DND-41 (cell line): ENCODE measurements at regions not wholly inside any gene's neighbourhood (a gene's known extent, or its start where the extent isn't known, plus 50 kb on each side); places are given as distances from the start of the nearest gene placed in this dataset.

Source experiments
- CTCF ChIP-seq: IDR thresholded peaks from 2 replicates; pipeline ENCODE4 v1.5.1; 2012; ENCODE audit warnings: borderline replicate concordance, low read length, moderate library complexity, mild to moderate bottlenecking; ENCODE audit not compliant: poor library complexity, severe bottlenecking; ENCODE audit errors: extremely low read depth
- EZH2 ChIP-seq: IDR thresholded peaks from 3 replicates; pipeline ENCODE4 v1.6.1; 2012; ENCODE audit warnings: borderline replicate concordance, low read depth, mild to moderate bottlenecking, moderate library complexity, low read length, inconsistent platforms; ENCODE audit not compliant: severe bottlenecking

- TF ChIP-seq EZH2 (no peak), CTCF (no peak)
Observed at GRCh38 chr21:23026878-23027277, 2028.7 kb downstream of the NCAM2 start.
